ENCODE measurements at regions not wholly inside any gene's neighbourhood (a gene's known extent, or its start where the extent isn't known, plus 50 kb on each side); places are given as distances from the start of the nearest gene placed in this dataset.

GRCh38 chr3:84109911-84110310, 848.9 kb upstream of the CADM2 start:
- DNase-seq (ENCODE audit: low spot score) = no peak
- no peaks in the 10 kb centered on the region for H3K9me3 ChIP-seq (ENCODE audit: low read depth)
- no peaks in the 10 kb centered on the region for H3K36me3 ChIP-seq (replicated peaks; ENCODE audit: insufficient read depth, low read depth)
- H3K4me3 ChIP-seq = no peak overlapping the region
- no peaks in the 10 kb centered on the region for H3K9me2 ChIP-seq (replicated peaks; ENCODE audit: insufficient read depth)
- no peaks in the 10 kb centered on the region for H4K20me1 ChIP-seq (ENCODE audit: insufficient read depth, poor library complexity, severe bottlenecking)
- no peak for TF ChIP-seq CTCF (IDR thresholded peaks at IDR 0.05; ENCODE audit: poor library complexity)
- TF ChIP-seq EZH2 (IDR thresholded peaks at IDR 0.05; ENCODE audit: borderline replicate concordance) = no peak
- no peak for TF ChIP-seq EZH2phosphoT487 (IDR thresholded peaks at IDR 0.05; ENCODE audit: low read depth, severe bottlenecking, unreplicated experiment)
- no peaks in the 10 kb centered on the region for H3K79me2 ChIP-seq
- H3K4me2 ChIP-seq = no peak overlapping the region
- H3K27me3 ChIP-seq = no peaks in the 10 kb centered on the region
- no peak overlapping the region for H2AFZ ChIP-seq
- H3K27ac ChIP-seq = no peak overlapping the region
- H3K4me1 ChIP-seq (ENCODE audit: insufficient read depth) = no peaks in the 10 kb centered on the region

GRCh38 chr3:84110787-84111186, 848.0 kb upstream of the CADM2 start:
- Histone ChIP-seq H2AFZ (no peak overlapping the region), H3K79me2 (no peaks in the 10 kb centered on the region), H3K36me3 (replicated peaks; ENCODE audit: insufficient read depth, low read depth) (no peaks in the 10 kb centered on the region), H3K27me3 (no peaks in the 10 kb centered on the region), H3K4me2 (no peak overlapping the region), H4K20me1 (ENCODE audit: insufficient read depth, poor library complexity, severe bottlenecking) (no peaks in the 10 kb centered on the region), H3K9me2 (replicated peaks; ENCODE audit: insufficient read depth) (no peaks in the 10 kb centered on the region), H3K9me3 (ENCODE audit: low read depth) (no peaks in the 10 kb centered on the region), H3K27ac (no peak overlapping the region), H3K4me1 (ENCODE audit: insufficient read depth) (no peaks in the 10 kb centered on the region), H3K4me3 (no peak overlapping the region)
- TF ChIP-seq CTCF (IDR thresholded peaks at IDR 0.05; ENCODE audit: poor library complexity) (no peak), EZH2 (IDR thresholded peaks at IDR 0.05; ENCODE audit: borderline replicate concordance) (no peak), EZH2phosphoT487 (IDR thresholded peaks at IDR 0.05; ENCODE audit: low read depth, severe bottlenecking, unreplicated experiment) (no peak)
- DNase-seq (ENCODE audit: low spot score) = no peak

- H3K9me2 ChIP-seq (replicated peaks; ENCODE audit: insufficient read depth) = no peaks in the 10 kb centered on the region
- no peak overlapping the region for H3K4me3 ChIP-seq
- no peak overlapping the region for H3K27ac ChIP-seq
- no peaks in the 10 kb centered on the region for H3K4me1 ChIP-seq (ENCODE audit: insufficient read depth)
- 94% methylated on average over 11 of the region's 12 CpGs for WGBS (ENCODE audit: low lambda C conversion rate, missing lambda C conversion rate)
- H3K27me3 ChIP-seq = no peaks in the 10 kb centered on the region
- H2AFZ ChIP-seq = no peak overlapping the region
- TF ChIP-seq CTCF (IDR thresholded peaks at IDR 0.05; ENCODE audit: poor library complexity) = no peak
- TF ChIP-seq EZH2 (IDR thresholded peaks at IDR 0.05; ENCODE audit: borderline replicate concordance) = no peak
- no peak for TF ChIP-seq EZH2phosphoT487 (IDR thresholded peaks at IDR 0.05; ENCODE audit: low read depth, severe bottlenecking, unreplicated experiment)
- H3K9me3 ChIP-seq (ENCODE audit: low read depth) = no peaks in the 10 kb centered on the region
- no peaks in the 10 kb centered on the region for H3K79me2 ChIP-seq
- H4K20me1 ChIP-seq (ENCODE audit: insufficient read depth, poor library complexity, severe bottlenecking) = no peaks in the 10 kb centered on the region
- no peak for DNase-seq (ENCODE audit: low spot score)
- no peaks in the 10 kb centered on the region for H3K36me3 ChIP-seq (replicated peaks; ENCODE audit: insufficient read depth, low read depth)
- H3K4me2 ChIP-seq = no peak overlapping the region
Observed at GRCh38 chr3:84125201-84125721, 833.5 kb upstream of the CADM2 start.

GRCh38 chr3:84125760-84126159, 833.0 kb upstream of the CADM2 start:
- DNase-seq (ENCODE audit: low spot score) = no peak
- H3K4me2 ChIP-seq = no peak overlapping the region
- H3K4me1 ChIP-seq (ENCODE audit: insufficient read depth) = no peaks in the 10 kb centered on the region
- no peaks in the 10 kb centered on the region for H3K36me3 ChIP-seq (replicated peaks; ENCODE audit: insufficient read depth, low read depth)
- 97% methylated on average over 21 of the region's 21 CpGs for WGBS (ENCODE audit: low lambda C conversion rate, missing lambda C conversion rate)
- H3K4me3 ChIP-seq = no peak overlapping the region
- no peak overlapping the region for H2AFZ ChIP-seq
- H4K20me1 ChIP-seq (ENCODE audit: insufficient read depth, poor library complexity, severe bottlenecking) = no peaks in the 10 kb centered on the region
- no peak for TF ChIP-seq CTCF (IDR thresholded peaks at IDR 0.05; ENCODE audit: poor library complexity)
- TF ChIP-seq EZH2 (IDR thresholded peaks at IDR 0.05; ENCODE audit: borderline replicate concordance) = no peak
- no peak for TF ChIP-seq EZH2phosphoT487 (IDR thresholded peaks at IDR 0.05; ENCODE audit: low read depth, severe bottlenecking, unreplicated experiment)
- H3K9me3 ChIP-seq (ENCODE audit: low read depth) = no peaks in the 10 kb centered on the region
- no peak overlapping the region for H3K27ac ChIP-seq
- H3K9me2 ChIP-seq (replicated peaks; ENCODE audit: insufficient read depth) = no peaks in the 10 kb centered on the region
- no peaks in the 10 kb centered on the region for H3K27me3 ChIP-seq
- no peaks in the 10 kb centered on the region for H3K79me2 ChIP-seq

All from hepatocyte (in vitro differentiated cells).